SIG-M5 treated with dmso at 0.1 percent for 504 hours (cell line): ENCODE measurements at regions not wholly inside any gene's neighbourhood (a gene's known extent, or its start where the extent isn't known, plus 50 kb on each side); places are given as distances from the start of the nearest gene placed in this dataset.

Source experiments
- DNase-seq: peaks from one replicate; lab custom pipeline; 2025; ENCODE audit not compliant: unreplicated experiment; lab: John Stamatoyannopoulos, UW

DNA sequence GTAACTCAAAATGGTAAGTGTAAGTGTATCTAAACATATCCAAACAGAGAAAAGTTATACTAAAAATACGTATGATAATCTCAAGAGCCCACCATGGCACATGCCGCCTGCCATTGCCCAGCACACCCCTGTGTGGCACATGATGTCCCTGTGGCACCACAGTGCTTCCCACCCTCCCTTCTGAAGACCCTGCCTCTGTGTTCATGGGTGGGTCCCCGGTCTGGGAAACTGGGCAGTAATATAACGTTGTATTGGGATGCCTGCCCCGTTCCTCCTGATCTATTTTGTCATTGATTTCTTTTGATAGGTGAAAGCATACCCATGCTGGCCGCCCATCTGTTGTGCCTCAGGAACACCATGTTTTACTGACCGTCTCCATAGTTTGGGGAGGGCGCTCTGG, 296.8 kb upstream of the SHH start:
- DNase-seq: no peak

DNA sequence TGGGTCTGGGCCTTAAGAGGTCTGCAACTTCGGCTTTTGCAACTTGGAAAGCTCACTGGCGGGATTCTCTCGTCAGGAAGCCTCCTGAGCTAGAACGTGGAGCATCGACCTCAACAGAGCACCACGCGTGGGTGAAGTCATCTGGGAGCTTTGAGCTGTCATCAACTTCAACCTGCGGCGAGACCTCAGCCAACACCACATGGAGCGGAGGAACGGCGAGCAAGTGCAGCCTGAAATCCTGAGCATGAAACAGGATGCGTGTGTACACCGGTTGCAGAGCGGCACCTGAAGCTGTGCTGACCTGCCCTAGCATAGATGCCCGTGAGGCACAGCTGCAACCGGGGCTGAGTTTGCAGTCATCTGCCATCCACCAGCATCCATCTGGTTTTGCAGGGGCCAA, 295.7 kb upstream of the SHH start:
- DNase-seq: no peak

DNA sequence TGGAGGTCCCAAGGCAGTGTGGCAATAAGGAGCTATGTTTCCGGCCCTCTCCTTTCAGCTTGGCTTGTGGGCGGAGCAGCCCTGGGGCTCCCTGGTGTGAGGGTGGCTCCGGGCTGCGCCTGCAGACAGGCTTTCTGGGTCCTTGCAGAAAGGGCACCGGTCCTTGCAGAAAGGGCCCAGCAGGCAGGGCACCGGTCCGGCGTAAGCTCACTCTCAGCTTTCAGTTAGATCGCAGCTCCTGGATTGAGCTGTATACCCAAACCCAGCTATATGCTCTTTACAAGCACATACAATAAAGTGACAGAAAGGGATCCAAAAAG, 293.8 kb upstream of the SHH start:
- DNase-seq: no peak

DNA sequence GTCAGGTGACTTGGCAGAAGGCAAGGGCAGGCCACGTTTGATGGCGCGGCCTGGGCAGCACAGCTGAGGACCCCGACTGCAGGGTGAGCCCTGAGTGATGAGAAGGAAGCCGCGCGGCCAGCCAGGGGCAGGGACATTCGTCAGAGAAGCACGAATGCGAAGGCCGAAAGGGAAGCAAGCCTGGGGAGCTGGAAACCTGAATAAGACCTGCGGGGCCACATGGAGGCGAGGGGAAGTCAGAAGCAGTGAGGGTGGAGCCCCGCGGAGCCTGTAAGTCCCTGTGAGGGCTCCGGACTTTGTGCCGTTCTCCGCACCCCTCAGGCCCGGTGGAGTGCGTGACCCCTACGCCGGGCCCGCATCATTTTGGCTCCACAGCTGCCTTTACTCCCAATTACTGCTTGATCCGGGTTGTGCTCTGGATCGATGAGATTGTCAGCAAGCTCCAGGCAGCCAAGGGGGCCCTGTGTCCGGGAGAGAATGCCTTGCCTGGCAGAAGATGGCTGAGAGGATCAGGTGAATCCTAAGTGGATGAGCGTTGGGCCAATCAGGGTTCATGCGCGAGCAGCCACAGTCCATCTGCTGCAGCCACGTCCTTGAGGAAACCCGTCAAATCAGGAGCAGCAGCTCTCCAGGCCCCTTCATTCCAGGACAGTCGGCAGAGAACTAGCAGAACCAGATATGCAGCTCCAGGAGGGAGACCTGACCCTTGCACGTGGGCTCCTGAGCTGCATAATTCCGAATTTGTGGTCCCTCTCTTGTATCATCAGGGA, 293.3 kb upstream of the SHH start:
- no peak for DNase-seq

DNA sequence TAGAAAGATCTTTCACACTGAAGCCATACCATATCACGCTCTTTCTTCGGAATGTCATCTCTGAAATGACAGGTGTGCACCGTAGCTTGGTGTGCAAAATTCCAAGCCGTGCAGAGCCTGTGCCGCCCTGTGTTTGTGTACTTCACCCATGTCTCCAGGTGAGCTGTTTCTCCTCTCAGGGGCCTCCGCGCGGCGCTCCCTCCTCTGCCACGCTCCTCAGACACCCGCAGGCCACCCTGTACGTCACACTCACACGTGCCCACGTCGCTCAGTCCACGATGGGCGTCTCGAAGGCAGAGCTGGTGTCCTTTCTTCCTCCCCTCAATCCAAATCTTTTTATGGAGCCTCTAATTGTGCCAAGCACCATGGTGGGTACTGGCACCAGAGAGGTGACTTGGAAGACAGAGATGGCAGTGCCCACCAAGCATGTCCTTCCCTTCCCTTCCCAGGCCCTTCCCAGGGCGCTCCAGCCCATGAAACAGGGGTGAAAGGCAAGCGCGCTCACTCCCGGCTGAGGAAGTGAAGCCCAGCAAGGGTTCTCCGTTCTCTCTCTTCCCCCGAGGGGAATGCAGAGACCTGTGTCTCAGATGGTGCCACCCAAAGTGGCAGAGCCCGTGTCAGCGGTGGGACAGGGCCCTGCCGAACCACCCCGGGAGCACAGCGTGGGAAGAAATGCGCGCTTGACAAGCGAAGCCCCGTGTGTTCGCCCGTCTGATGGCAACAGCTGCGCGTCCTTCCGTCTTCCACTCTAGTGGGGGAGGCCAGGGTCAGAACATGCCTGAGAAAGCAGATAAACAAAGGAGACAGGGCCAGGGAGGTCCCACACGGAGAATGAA, 292.5 kb upstream of the SHH start:
- DNase-seq: no peak

DNA sequence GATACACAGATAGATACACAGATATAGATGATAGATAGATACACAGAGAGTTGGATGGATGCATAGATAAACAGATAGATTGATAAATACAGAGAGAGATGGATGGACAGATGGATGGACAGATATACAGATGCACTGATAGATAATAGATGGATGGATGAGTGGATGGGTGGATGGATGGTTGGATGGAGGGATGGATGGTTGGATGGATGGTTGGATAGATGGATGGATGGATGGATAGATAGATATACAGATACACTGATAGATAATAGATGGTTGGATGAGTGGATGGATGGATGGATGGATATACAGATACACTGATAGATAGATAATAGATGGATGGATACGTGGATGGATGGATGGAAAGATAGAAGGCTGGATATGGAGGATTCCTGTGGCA, 290.0 kb upstream of the SHH start:
- DNase-seq: no peak

DNA sequence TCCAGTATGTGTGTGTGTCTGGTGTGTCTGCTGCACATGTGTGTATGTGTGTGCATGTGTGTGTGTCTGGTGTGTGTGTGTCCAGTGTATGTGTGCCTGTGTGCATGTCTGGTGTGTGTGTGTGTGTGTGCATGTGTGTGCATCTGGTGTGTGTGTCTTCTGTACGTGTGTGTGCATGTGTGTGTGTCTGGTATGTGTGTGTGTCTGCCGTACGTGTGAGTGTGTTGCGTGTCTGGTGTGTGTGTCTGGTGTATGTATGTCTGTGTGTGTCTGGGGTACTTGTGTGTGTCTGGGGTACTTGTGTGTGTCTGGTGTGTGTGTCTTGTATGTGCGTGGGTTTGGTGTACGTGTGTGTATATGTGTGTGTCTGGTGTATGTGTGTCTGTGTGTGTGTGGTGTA, 289.1 kb upstream of the SHH start:
- DNase-seq: no peak

DNA sequence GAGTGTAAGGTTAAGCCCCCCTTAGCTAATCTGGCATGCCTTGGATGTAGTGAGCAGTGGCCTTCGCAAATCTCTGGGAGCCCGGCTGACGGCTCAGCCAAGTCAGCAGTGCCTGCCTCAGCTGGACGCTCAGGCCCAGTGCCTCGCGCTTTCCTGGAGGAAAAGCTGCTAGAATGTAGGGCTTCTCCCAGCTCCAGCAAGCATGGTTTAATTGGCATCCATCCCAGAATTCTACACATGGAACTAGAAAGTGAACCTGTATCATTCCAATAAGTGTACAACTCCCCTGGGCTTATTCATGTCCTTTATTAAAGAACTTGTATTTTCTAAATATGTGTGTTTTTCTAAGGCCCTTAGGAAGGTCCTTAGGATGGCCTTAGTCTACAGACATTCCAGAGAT, 287.8 kb upstream of the SHH start:
- no peak for DNase-seq

DNA sequence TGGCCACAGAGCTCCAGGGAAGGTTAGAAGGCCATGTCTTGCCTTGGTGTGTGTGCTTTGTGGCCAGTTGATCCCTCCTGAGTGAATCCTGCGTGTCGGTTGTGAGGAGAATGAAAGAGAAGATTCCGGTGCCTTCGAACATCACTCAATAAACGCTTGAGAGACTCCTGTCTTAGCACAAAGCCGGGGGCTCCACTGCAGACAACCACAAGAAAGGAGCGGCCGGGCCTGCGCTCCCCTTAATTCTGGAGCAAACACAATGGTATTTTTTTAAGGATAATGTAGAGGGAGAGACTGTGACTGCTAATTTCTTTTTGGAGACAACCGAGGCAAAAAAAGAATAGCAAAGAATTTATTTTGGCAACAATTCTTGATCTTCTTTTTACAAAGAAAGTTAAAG, 286.8 kb upstream of the SHH start:
- no peak for DNase-seq

DNA sequence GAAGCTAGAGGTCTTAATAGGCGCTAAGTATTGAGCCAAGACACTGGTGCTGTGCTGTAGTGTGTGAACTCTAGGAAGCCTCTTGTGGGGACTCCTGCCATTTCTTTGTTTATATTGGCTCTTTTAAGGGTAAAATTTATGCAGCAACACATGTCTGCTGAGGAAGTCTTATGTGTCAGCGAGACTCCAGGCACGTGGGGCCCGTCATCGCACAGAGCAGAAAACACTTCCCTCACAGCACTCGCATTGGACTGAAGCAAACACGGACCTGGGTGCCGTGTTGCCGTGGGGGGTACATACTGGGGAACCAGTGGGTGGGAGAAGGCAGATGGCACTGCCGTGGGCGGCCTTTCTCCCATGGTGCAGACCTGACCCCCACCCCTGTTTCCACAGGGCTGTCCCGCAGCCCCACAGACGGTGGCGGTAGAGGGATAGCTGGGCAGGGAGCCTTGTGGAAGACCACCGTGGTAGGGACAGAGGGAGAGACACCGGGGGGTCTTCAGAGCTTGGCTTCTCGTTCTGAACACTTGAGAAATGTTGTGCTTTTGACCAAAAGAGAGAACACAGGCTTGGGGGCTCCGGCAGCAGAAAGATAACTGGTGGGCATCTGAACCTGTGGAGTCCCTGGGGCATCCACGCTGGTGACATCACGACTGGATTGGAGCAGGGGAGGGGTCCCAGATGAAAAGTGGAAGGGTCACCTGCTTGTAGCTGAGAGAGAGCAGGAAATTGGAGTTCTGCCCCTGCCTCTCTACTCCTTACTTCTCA, 284.7 kb upstream of the SHH start:
- DNase-seq: no peak

DNA sequence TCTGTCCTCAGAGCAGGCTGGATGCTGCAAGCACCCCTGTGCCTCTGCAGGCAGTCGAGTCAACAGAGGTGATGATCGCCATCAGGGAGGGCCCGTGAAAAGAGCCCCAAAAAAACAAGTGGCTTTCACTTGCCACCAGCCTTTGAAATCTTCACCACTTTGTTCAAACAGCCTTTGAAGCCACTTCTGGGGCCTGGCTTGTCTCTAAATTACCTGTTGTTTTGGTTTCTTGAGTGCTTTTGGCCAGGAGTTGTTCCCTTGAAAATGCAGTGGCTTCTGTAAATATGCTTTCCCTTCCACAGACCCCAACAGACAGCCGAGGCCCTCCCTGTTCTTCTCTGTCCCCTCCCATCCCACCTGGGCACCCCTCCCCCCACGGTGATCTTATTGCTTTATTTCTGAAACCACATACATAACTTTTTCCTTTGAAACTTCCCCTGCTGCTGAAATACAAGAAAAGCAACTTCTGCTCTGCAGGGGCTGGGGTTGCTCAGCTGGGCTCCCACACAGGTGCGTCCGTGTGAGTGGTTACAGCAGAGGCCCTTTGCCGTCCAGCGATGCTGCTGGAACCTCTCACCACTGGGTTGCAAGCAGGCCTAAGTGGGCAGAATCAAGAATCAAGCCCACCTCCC, 283.8 kb upstream of the SHH start:
- DNase-seq: no peak

DNA sequence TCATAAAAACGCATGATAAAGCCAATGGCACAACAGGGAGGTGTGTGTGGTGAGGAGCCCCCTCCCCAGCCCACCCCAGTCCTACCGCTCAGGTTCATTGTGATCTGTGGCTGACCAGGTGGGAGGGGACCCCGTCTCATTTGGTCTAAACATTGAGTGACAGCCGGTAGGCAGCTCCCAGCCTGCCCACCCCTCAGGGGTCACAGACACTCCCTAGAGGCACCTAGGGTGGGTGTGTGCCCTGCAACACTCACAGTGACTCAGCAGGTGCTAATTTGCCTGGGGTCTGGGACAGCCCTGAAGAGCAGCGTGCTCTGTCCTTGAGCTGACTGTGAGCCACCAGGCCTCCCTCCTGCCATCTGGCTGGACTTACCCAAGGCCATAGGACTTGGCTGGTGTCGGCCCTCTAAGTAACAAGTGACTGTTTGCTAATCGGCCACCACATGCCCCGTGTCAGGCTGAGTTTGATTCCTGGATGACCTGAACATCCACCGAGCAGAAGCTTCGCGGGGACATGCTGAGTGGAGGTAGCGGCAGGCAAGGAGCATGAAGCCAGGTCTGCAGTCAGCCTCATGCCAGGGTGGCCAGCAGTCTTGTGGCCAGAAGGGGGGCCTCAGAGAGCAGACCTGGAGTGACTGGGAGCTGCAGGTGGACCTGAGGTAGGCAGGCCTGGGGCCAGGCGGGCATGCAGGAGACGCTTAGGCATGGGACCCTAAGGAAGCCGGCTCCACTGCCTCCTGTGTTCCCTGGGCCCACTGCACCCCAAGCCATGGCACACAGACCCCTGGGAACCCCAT, 282.3 kb upstream of the SHH start:
- no peak for DNase-seq

DNA sequence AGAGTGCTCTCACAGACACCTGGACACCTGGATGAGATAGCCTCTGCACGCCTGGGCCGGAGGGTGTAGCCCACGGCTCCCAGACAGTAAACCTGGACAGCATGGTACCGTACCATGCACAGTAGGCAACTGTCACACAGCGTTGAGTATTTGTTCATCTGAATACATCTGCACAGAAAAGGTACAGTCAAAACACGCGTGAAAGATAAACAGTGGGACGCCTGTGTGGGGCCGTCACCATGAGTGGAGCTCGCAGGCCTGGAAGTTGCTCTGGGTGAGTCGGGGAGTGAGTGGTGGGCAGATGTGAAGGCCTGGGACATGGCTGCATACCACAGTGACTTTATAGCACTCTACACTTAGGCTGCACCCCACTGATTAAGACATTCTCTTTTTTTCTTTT, 280.0 kb upstream of the SHH start:
- DNase-seq: no peak

DNA sequence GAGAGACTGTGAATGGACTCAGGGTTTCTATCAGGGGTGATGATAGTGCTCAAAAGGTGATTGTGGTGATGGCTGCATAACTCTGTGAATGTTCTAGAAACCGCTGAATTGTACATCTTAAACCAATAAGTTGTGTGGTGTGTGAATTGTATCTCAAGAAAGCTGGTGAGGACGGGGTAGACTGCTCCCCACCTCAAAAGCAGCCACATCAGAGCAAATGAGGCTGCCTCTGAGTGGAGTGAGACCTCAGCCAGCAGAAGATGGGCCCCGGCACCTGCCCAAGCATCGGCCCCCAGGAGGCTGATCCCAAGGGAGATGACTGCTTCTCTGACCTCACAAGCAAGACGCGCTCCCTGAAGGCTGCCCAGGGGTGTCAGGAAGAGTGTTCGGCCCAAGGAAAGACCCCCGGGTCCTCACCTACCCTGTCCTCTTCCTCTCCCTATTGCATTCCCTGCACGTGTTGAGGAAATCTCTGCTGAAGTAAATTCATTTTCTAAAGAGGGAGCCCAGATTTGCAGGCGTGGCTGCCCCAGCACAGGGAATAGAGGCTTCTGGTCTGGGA, 279.3 kb upstream of the SHH start:
- DNase-seq: no peak

DNA sequence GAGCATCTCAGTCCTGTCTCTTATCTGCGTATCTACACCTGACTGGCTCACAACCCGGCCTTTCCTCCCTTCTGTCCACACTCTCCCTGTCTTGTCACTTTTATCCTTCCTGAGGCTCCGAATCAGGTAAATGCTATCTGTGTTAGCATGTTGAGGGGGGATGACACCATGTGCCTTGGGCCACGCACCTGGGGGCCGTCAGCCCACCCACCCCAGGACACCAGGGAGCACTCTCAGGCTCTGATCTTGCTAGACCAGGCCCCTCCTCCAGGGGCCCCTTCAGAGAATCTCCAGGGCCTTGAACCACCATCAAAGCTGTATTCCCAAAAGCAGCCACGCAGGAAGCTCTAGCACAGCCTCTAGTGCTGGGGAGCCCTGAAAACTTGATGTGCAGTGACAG, 278.7 kb upstream of the SHH start:
- DNase-seq: no peak

DNA sequence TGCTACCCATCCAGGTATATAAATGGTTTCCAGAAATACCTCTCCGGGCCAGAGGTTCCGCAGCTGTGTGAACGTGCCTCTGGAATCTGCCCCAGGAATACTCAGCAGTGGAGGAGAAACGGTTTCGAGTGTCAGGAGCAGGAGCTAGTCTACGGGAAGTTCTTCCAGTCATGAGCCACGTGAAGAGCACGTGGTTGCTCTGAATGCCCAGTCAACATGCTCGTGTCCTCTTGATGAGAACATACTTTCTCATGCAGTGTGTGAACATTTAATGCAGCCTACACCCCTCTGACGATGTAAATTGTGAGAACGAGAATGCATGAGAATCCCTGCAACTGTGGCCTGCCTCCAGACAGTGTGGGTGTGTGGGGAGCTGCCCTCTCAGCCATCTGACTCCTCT, 277.0 kb upstream of the SHH start:
- DNase-seq: no peak

DNA sequence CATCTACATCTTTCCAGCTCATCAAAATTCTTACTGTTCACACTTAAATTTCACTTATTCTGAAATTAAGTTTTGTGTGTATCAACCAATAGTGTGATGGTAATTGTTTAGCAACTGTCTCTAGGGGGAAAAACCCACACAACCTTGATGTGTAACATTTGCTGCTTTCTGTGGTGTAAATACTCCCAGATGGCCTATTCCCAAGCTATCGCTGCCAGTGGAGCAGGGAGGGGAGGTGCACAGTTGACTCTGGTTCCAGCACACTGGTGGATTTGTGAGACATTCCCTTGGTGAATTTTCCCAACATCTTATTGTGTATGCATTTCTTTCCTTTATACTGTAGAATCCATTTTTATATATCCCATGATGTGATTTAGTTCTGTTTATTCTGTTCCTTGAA, 275.9 kb upstream of the SHH start:
- no peak for DNase-seq

DNA sequence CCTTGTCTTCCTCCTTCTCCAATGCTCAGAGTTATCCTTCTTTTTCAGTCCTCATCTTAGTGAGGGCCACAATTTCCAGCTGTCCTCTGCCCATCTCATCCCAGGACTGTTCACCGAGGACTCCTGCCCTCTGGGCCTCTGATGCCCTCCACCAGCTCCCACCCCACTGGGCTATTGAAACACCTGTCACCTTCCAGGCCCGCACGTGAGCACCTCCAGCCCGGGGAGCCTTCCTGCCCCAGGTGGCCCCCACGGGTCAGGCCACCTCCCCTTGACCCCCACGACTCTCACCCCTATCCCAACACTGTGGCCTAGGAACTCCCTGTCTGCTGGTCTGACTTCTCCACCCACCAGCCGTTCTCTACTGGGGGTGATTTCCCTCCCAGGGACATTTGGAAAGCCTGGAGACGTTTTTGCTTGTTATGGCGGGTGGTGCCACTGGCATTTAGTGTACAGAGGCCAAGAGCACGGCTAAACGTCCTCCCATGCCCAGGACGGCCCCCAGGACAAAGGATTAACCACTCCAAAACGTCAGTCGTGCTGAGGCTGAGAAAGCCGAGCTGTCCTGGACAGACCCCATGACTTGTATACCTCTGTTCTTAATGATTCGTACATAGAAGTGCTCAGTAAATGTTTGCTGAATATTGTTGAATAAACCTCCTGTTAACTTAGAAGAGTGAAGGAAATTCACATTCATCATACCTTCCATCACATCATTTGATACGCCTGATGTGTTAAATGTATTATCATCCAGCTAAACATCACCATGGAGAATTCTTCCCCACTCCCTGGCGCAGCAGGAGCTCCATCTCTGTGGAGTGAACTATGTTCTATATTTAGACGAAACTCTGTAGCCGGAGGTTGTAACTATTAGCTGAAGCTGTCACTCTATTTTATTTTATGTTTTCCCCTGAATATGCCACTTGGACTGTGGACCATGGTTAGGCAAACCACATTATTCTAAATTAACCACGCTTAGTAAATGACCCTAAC, 270.1 kb upstream of the SHH start:
- no peak for DNase-seq

DNA sequence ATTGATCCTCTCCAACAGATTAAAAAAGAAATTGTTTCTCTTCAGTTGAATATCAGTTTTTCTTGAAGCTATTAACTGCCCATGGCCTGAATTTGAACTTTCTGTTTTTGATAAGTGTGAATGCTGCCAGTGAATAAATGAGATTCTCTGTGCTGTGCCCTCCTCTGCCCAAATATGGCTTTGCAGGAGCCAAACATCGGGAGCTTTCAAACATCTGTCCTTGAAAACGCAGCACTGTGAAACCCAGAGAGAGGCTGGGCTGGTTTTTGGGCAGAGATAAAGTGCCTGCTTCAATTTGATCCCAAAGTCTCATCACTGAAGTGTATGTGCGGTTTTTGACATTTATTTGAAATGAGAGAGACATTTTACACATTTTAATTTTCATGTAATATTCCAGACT, 268.3 kb upstream of the SHH start:
- no peak for DNase-seq
